HepG2 (cell line): ENCODE measurements at regions not wholly inside any gene's neighbourhood (a gene's known extent, or its start where the extent isn't known, plus 50 kb on each side); places are given as distances from the start of the nearest gene placed in this dataset.

ENCODE experiments used
- ATM ChIP-seq: fragments of 450-650 bp; IDR thresholded peaks from 2 replicates; pipeline ENCODE4 v1.7.1; 2017; ENCODE audit warnings: mild to moderate bottlenecking, borderline replicate concordance
- CENPX ChIP-seq: sonication (generic); formaldehyde crosslinking; IDR thresholded peaks from 2 replicates; pipeline ENCODE4 v1.9.0; 2021; ENCODE audit warnings: mild to moderate bottlenecking, missing genetic modification reagents, moderate library complexity
- HMG20A ChIP-seq: IDR thresholded peaks from 2 replicates; pipeline ENCODE4 v1.6.1; 2016; ENCODE audit warnings: borderline replicate concordance
- HNF1A ChIP-seq, 2 experiments: sonication (generic) in 1 of 2; formaldehyde crosslinking in 1 of 2; IDR thresholded peaks; 2 replicates each; pipeline versions ENCODE4 v1.4.0 to v1.6.1; 2016 to 2020; ENCODE audit warnings: borderline replicate concordance in 1 of 2, low read depth in 1 of 2, mild to moderate bottlenecking in 1 of 2, missing genetic modification reagents in 1 of 2
- HNRNPL ChIP-seq: fragments of 200-400 bp; formaldehyde crosslinking; IDR thresholded peaks from 2 replicates; pipeline ENCODE4 v1.6.1; 2017; ENCODE audit warnings: mild to moderate bottlenecking, low read depth, low read length
- MAF1 ChIP-seq: sonication (generic); formaldehyde crosslinking; IDR thresholded peaks from 2 replicates; pipeline ENCODE4 v1.5.0; 2020; ENCODE audit warnings: missing genetic modification reagents, borderline replicate concordance
- MEIS2 ChIP-seq: sonication (generic); formaldehyde crosslinking; IDR thresholded peaks from 2 replicates; pipeline ENCODE4 v1.9.0; 2021; ENCODE audit warnings: mild to moderate bottlenecking, missing genetic modification reagents
- NFKB2 ChIP-seq: sonication (generic); formaldehyde crosslinking; IDR thresholded peaks from 2 replicates; pipeline ENCODE4 v1.4.0; 2020; ENCODE audit warnings: missing genetic modification reagents, borderline replicate concordance
- NR2F6 ChIP-seq, 2 experiments: IDR thresholded peaks; 2 replicates each; pipeline ENCODE4 v1.6.1; 2016; ENCODE audit warnings: antibody characterized with exemption in 1 of 2, mild to moderate bottlenecking in 1 of 2
- SNAPC2 ChIP-seq: sonication (generic); formaldehyde crosslinking; IDR thresholded peaks from 2 replicates; pipeline ENCODE4 v1.8.1; 2022; ENCODE audit warnings: mild to moderate bottlenecking, missing genetic modification reagents
- TFAP4 ChIP-seq: sonication (generic); IDR thresholded peaks from 2 replicates; pipeline ENCODE4 v1.6.1; 2016; ENCODE audit warnings: low read depth, borderline replicate concordance
- THYN1 ChIP-seq: sonication (generic); formaldehyde crosslinking; IDR thresholded peaks from 2 replicates; pipeline ENCODE4 v1.8.1; 2023; ENCODE audit warnings: low read depth, mild to moderate bottlenecking, moderate library complexity, missing genetic modification reagents, borderline replicate concordance
- TRIM24 ChIP-seq: sonication (generic); formaldehyde crosslinking; IDR thresholded peaks from 2 replicates; pipeline ENCODE4 v1.8.0; 2022; ENCODE audit warnings: mild to moderate bottlenecking, missing genetic modification reagents
- ZMAT3 ChIP-seq: sonication (generic); formaldehyde crosslinking; conservative IDR thresholded peaks from 2 replicates; pipeline ENCODE4 v1.7.0; 2021; ENCODE audit warnings: missing genetic modification reagents
- ZNF326 ChIP-seq: sonication (generic); formaldehyde crosslinking; IDR thresholded peaks from 2 replicates; pipeline ENCODE4 v1.4.0; 2020; ENCODE audit warnings: missing genetic modification reagents, borderline replicate concordance
- ZNF550 ChIP-seq: sonication (generic); formaldehyde crosslinking; IDR thresholded peaks from 2 replicates; pipeline ENCODE4 v1.4.0; 2020; ENCODE audit warnings: mild to moderate bottlenecking, missing genetic modification reagents, borderline replicate concordance
- ZNF629 ChIP-seq: sonication (generic); formaldehyde crosslinking; conservative IDR thresholded peaks from 2 replicates; pipeline ENCODE4 v1.5.0; 2020; ENCODE audit warnings: missing genetic modification reagents
- ZNF678 ChIP-seq: sonication (generic); formaldehyde crosslinking; IDR thresholded peaks from 2 replicates; pipeline ENCODE4 v1.4.0; 2020; ENCODE audit warnings: mild to moderate bottlenecking, missing genetic modification reagents
- TF ChIP-seq, protein P1 (sequence below): sonication (generic); formaldehyde crosslinking; IDR thresholded peaks from 2 replicates; pipeline ENCODE4 v1.4.0; 2020; ENCODE audit warnings: low read depth, mild to moderate bottlenecking, missing genetic modification reagents
- TF ChIP-seq, protein P2 (sequence below): sonication (generic); formaldehyde crosslinking; IDR thresholded peaks from 2 replicates; pipeline ENCODE4 v1.5.0; 2020; ENCODE audit warnings: missing genetic modification reagents, mild to moderate bottlenecking, borderline replicate concordance
- TF ChIP-seq, protein P3 (sequence below): sonication (generic); formaldehyde crosslinking; IDR thresholded peaks from 2 replicates; pipeline ENCODE4 v1.5.1; 2020; ENCODE audit warnings: missing genetic modification reagents, mild to moderate bottlenecking, borderline replicate concordance

- no peak for TF ChIP-seq HNF1A (IDR thresholded peaks at IDR 0.05; ENCODE audit: low read depth)
- no peak for TF ChIP-seq HNF1A (CRISPR knock-in tag; IDR thresholded peaks at IDR 0.05; ENCODE audit: borderline replicate concordance)
- no peak for TF ChIP-seq ZNF326 (CRISPR knock-in tag)
- no peak for TF ChIP-seq ATM
- TF ChIP-seq ZNF550, result no peak
- no peak; the same call in 1 of the 2 replicates for TF ChIP-seq ZNF629 (CRISPR knock-in tag)
- TF ChIP-seq HNRNPL, result peak; percentile 97
- no peak for TF ChIP-seq NR2F6 (IDR thresholded peaks at IDR 0.05)
- TF ChIP-seq NR2F6 (CRISPR knock-in tag; IDR thresholded peaks at IDR 0.05), result no peak
- TF ChIP-seq, protein P1, sequence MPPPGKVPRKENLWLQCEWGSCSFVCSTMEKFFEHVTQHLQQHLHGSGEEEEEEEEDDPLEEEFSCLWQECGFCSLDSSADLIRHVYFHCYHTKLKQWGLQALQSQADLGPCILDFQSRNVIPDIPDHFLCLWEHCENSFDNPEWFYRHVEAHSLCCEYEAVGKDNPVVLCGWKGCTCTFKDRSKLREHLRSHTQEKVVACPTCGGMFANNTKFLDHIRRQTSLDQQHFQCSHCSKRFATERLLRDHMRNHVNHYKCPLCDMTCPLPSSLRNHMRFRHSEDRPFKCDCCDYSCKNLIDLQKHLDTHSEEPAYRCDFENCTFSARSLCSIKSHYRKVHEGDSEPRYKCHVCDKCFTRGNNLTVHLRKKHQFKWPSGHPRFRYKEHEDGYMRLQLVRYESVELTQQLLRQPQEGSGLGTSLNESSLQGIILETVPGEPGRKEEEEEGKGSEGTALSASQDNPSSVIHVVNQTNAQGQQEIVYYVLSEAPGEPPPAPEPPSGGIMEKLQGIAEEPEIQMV (CRISPR knock-in tag), result no peak
- 0 out of 2 replicates have a peak, but pooled peaks have one; percentile 8 for TF ChIP-seq HMG20A (CRISPR knock-in tag)
- TF ChIP-seq THYN1, result no peak
- no peak for TF ChIP-seq ZNF678 (CRISPR knock-in tag)
- no peak for TF ChIP-seq NFKB2 (CRISPR knock-in tag)
- TF ChIP-seq, protein P2, sequence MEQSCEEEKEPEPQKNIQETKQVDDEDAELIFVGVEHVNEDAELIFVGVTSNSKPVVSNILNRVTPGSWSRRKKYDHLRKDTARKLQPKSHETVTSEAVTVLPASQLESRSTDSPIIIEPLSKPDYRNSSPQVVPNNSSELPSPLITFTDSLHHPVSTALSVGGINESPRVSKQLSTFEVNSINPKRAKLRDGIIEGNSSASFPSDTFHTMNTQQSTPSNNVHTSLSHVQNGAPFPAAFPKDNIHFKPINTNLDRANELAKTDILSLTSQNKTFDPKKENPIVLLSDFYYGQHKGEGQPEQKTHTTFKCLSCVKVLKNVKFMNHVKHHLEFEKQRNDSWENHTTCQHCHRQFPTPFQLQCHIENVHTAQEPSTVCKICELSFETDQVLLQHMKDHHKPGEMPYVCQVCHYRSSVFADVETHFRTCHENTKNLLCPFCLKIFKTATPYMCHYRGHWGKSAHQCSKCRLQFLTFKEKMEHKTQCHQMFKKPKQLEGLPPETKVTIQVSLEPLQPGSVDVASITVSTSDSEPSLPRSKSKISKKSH (CRISPR knock-in tag), result no peak
- no peak for TF ChIP-seq CENPX (CRISPR knock-in tag)
- TF ChIP-seq TRIM24 (CRISPR knock-in tag), result no peak
- TF ChIP-seq MEIS2, result no peak
- TF ChIP-seq, protein P3, sequence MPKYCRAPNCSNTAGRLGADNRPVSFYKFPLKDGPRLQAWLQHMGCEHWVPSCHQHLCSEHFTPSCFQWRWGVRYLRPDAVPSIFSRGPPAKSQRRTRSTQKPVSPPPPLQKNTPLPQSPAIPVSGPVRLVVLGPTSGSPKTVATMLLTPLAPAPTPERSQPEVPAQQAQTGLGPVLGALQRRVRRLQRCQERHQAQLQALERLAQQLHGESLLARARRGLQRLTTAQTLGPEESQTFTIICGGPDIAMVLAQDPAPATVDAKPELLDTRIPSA (CRISPR knock-in tag), result no peak
- TF ChIP-seq ZMAT3, result no peak
- no peak for TF ChIP-seq TFAP4
- TF ChIP-seq MAF1 (CRISPR knock-in tag), result no peak
- TF ChIP-seq SNAPC2, result no peak
Measured at GRCh38 chr1:244154872-244155531, 103.9 kb downstream of the ZBTB18 start (continued).
